ENCODE measurements at regions not wholly inside any gene's neighbourhood (a gene's known extent, or its start where the extent isn't known, plus 50 kb on each side); places are given as distances from the start of the nearest gene placed in this dataset.
"Not testable (repeated sequence)": the region's sequence is repeated elsewhere in the genome, so short reads cannot be mapped to it uniquely, and the experiment has no call there.

DNA sequence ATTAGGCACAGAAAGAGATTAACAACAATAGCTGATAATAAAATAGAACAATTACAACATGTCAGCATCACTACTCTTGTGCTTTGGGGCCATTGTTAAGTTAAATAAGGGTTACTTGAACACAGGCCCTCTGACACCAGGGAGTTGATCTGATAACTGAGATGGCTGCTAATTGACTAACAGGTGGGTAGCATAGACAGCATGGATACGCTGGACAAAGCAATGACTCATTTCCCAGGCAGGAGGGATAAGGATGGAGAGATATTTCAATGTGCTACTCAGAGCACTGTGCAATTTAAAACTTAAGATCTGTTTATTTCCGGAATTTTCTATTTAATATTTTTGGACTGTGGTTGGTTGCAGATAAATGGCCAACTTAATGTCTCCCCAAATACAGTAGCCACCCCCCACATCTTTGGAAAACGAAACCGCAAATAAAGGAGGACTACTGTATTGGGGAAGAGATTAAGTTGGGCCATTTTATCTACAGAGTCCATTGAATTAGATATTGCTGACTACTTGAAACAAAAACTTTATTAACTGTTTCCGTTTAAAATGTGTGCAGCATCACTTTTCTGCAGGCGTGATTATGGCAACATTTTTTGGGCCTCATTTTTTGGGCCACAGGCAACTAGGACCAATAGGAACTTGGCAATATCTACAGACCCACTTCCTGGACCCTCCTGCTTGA is 200.6 kb upstream of the KLF3 start:
- no peak for DNase-seq (ENCODE audit: low spot score)

DNA sequence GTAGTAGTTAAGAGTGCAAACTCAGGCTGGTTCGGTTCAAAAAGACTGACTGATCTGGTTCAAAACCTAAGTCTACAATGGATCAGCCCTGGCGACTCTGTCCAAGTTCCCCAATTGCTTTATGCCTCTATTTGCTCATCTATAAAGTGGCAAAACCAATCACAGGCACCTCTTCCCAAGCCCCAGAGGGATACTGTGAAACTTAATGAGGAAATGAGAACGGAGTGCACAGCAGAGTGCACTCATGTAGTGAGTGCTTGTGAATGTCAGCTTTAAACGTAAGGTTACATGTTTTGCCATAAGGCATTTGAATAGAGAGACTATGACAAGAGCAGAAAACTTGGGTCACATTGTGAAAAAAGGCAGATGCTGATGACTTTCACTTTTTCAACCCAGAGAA is 199.7 kb upstream of the KLF3 start:
- DNase-seq (ENCODE audit: low spot score), result no peak

DNA sequence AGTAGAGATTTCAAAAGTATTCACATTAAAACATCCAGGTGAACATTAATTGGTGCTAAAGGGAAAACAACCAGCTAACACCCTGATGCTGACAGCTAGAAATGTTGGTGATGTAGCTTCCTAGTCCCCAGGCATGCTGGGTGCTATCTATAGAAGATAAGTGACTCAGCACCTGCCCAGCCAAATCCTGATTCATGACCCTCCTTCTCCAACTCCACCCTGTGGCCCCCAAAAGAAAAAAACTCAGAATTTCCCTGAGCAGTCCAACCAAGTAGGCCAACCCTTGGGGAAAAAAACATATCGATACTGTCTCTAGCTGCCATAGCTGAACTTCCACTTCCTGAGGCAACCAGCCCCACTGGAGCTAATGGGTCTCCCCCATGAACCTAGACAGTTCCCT is 197.6 kb upstream of the KLF3 start:
- no peak for DNase-seq (ENCODE audit: low spot score)

DNA sequence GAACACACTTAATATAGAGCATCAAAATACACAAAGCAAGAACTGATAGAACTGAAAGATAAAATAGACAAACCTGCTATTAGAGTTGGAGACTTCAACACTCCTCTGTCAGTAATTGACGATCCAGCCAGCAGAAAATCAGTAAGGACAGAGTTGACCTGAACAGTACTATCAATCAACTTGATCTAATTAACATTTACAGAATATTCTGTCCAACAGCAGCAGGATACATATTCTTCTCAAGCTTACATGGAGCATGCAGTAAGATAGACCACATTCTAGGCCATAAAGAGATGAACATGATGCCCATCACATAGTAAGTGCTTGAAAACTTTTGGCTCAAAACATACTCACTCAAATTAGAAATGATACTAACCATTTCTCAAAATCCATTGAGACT is 196.7 kb upstream of the KLF3 start:
- no peak for DNase-seq (ENCODE audit: low spot score)

DNA sequence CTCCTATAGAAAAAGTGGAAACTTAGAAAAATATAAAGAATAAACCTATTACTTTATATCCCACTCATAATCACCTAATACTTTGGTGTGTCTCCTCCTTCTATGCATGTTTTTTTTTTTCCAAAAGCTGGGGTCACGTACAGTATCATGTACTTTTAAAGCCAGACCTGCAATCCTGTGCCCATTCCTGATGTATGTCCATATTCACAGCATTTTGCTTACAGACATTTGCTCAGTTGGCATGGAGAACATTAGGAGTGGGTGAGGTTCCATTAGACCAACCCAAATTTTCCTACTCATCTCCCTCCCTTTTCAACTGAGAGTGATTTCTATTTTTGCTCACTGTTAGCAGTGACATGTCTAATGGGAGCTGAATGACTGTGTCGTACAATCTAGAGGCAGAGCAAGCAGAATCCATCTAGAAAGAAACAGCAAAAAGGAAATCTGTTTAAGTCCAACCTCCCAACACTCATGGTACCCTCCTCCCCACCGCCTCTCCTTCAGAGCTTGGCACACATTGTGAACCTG is 195.6 kb upstream of the KLF3 start:
- DNase-seq (ENCODE audit: low spot score), result no peak

DNA sequence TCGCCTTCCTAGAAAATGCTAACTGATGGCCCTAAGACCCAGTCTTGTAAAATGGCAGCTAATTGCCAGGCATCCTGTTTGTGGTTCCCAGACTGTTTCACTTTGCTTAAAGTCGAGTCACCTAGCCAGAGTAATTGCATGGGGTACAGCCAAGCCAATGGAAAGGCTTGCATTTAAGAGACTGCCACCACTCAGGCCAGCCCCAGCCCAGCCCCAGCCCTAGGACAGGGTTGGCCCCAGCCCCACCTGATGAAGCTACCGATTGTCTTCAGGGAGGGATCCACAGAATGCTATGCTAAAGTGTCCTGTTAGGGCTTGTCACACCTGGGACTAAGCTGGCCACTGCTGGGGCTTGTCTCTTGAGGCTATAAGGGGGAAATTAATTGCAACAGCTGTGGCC is 194.6 kb upstream of the KLF3 start:
- no peak for DNase-seq (ENCODE audit: low spot score)

DNA sequence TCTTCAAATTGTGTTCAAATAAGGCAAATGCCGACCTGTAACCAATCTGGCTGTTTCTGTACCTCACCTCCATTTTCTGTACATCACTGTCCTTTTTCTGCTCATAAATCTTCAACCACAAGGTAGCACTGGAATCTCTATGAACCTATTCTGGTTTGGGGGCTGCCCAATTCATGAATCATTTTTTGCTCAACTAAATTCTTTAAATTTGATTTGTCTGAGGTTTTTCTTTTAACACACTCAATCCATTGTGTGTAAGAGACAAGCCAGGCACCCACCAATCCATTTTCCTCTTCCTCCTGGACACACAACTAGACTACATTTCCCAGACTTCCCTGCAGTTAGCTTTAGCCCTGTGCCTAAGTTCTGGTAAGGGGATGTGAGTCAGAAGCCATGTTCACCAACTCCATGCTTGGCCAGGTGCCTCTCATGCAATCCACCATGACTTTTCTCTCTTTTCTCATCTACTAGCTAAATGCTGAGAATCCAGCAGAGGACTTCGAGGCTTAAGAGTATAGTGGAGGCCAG is 193.2 kb upstream of the KLF3 start:
- DNase-seq (ENCODE audit: low spot score), result no peak

DNA sequence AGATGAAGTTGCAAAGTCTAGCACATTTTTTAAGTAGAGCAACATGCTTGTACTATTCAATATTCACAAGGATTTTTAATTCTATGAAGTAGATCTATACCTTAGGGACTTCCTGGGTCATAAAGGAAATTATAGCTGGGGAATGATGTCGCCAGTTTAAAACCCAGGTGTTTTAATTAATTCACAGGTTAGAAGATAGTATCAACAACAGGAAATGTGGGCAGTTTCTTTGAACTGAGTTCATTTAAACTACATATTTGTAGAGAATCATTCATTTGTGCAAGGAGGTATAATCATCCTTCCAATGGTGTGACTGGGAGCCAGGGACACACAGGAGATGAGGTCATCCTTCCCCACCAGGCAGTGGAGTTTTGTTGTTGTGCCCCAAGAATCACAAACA is 181.3 kb upstream of the KLF3 start:
- DNase-seq (ENCODE audit: low spot score), result no peak

DNA sequence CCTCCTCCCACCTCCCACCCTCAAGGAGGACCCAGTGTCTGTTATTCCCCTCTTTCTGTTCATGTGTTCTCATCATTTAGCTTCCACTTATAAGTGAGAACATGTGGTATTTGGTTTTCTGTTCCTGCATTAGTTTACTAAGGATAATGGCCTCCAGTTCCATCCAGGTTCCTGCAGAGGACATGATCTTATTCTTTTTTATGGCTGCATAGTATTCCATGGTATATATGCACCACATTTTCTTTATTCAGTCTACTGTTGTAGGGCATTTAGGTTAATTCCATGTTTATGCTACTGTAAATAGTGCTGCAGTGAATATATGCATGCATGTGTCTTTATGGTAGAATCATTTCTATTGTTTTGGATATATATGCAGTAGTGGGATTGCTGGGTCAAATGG is 180.4 kb upstream of the KLF3 start:
- DNase-seq (ENCODE audit: low spot score), result not testable (repeated sequence)

DNA sequence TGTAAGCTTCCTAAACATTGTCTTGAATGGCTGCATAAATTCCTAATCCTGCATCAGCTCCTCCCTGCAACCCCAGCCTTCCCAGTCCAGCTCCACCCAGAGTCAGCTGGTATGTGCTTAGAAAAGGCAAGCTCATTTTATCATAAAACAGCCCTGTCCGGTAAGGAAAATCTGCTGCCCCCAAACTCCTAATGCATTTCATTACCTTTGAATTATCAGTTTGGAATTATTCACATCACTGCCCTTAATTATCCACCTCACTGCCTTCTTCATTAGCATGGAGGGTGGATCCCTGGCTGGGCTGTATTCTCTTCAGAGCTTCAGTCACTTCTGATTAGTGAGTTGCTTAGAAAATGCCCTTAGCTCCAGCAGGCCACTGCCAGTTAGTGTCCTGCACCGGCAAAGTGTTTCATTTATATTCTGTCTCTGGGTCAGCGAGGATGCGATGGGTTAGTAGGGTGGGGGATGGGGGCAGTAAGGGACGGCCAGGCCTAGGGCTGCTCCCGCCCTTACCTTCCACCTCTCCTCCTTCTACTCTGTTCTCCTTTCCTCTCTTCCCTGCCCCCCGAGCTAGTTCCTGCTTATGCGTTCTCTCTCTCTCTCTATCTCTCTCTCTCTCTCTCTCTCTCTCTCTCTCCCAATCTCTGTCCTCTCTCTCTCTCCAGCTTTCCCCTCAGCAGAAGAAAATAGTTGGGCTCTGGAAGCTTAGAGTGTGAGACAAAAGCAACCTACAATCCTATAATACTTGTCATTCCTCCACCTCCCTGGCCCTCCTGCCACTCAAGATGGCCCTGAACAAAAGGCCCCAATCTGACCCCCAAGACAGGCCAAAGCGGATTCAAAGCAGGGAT is 174.8 kb upstream of the KLF3 start:
- no peak for DNase-seq (ENCODE audit: low spot score)

DNA sequence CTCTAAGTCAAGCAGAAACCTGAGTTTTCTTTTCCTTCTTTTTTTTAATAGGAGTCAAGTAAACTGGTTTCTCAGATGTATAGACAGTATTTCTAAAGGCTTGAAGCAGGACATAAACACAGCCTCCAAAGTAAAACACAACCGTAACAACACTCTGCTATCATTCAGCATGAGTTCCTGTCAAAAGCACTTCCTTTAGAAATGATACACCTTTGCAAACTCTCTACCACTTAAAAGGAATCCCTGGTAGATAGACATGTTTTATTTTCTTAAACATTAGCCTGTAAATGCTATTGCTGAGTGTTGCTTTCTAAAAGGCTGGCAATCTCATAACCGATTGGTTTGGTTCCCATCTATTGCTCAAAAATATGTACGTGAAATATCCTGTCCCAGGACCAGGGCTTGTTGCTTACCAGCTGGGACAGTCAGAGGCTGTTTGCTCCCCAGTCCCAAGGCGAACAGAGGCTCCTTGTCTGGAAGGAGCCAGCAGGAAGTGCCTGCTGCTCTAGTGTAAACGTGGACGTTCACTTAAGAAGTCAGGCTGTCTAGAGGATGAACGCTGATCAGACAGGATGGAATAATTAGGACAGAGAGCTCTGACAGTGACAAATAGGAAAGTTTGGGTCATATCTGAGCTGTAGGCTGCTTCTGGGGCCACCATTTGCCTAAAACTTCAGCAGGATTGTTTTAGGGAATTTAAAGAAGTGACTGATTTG is 173.9 kb upstream of the KLF3 start:
- no peak for DNase-seq (ENCODE audit: low spot score)

DNA sequence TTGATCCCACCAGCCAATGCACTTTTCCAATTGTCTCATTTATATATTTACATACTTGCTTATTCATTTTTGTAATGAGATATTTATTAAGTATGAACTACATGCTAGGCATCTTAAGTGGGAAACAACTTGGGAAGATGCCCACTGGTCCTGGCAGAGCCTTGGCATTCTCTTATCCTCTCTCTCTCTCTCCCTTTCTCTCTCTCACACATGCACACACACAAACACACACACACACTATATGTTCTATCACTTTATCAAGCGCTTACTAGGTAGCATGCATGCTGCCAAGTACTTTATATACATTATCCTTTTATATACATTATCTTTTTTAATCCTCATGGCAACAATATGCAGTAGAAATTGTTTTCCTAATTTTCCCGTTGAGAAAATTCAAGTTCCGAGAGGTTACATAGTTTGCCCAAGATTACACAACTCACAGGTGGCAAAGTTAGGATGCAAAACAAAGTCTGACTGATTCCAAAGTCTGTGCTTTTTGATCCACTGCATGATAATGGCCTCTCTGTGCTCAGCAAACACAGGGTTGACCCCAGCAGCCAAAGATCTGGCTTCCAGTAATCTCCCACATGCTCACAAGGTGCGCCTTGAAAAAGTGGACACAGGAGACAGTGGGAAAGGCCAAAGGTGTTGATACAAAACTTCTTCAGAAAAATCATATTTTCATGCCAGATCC is 173.1 kb upstream of the KLF3 start:
- no peak for DNase-seq (ENCODE audit: low spot score)

DNA sequence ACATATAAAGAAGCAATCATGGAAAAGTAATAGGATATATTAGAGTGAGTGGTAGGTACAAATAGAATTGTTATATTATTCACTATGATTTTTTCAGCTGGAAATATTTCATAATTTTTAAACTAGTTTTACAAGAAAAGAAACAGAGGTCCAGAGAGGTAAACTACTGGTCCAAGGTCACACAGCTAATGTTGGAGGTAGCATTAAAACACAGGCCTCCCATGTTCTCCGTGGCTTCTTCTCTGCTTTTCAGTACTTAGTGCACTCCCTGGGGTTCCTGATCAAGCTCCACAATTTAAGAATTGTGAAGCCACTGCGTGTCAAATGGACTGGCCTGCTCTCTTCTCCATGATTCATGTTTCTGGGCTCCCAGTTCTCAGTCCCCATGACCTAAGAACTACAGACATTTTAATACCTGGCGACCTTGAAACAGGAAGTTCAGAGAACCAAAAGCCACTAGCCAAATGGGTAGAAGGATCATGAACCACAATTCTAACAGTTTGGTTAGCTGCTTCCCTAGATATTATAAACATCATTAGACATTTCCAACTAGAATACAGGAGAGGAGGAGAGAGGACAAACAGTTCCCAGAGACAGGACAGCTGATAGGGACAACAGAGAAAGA is 172.0 kb upstream of the KLF3 start:
- DNase-seq (ENCODE audit: low spot score), result no peak

DNA sequence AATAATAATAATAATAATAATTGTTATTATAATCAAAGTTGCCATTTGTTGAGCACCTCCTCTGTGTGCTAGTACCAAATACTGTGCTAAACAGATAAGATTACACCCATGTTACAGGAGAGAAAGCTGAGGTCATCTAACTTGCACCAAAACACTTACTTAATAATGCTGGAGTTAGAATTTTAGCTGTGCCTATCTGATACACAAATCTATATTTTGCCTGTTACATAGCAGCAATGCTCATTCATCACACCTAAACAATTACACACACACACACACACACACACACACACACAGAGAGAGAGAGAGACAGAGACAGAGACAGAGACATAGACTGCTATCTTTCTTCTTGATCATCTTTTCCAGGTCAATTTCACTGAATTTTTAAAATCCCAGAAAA is 170.9 kb upstream of the KLF3 start:
- no peak for DNase-seq (ENCODE audit: low spot score)

DNA sequence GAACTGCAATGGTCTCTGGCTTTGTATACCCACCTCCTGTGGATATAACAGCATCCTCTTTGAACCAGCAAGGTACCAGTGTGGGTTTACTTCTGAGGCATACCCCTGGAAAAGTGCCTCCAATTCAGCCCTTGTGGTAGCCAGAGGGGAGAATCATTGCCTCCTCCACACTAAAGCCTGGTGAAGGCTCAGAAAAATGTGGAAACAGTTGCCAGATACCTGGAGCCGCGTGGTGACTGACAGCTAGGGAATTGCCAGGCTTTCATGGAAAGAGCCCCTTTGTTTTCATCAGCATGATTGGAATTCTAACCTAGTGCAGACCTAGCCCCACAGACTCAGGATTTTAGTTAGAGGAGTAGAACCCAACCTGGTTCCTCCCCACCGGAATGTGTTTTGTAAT is 168.6 kb upstream of the KLF3 start:
- no peak for DNase-seq (ENCODE audit: low spot score)

DNA sequence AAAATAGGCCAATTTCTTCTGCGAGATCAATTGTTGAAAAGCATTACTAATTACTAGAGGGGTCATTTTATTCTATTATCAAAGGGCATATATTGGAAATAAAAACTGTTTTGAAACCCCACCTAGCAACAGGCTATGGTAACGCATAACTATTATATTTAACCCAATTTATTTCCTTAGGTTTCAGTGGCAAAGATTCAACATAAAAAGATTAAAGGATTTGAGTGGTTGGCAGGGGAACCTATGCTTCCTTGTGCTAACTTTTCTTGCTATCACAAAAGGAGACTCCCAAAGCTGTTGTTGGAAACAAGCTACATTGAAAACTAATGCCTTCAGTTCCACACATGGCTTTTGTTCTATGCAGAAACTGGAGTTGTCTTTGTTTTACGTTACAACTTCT is 166.9 kb upstream of the KLF3 start:
- DNase-seq (ENCODE audit: low spot score), result no peak

DNA sequence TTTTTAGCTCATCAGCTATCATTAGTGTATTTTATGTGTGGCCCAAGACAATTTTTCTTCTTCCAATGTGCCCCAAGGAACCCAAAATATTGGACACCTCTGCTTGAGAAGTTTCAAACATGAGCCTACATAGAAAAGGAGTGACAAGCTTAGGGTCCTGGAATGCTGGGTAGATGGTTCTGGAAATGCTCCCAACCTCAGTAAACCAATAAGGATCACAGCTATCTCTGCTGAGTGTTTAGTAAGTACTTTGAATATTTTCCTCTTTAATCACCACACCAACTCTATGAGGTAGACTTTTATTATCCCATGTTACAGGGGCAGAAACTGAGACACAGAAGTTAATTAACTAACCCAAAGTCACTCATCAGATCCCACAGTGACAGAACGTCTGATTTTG is 164.9 kb upstream of the KLF3 start:
- no peak for DNase-seq (ENCODE audit: low spot score)

DNA sequence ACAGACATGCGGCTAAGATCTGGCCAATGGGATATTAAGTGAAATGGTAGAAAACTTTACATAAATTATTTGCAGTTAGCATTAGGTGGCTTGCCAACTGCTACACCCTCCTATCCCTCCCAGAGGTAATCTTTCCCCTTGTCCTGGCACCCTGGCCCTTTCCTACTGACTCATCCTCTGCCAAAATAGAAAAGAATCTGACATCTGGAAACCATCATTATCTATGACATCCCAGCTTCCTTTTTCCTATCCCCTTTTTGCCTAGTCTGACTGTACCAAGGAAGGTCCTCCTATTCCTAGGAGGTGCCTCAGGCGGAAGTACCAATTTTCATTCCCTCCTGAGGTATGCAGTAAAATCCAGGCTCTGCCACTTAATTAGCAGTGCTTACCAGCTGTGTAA is 163.6 kb upstream of the KLF3 start:
- no peak for DNase-seq (ENCODE audit: low spot score)

DNA sequence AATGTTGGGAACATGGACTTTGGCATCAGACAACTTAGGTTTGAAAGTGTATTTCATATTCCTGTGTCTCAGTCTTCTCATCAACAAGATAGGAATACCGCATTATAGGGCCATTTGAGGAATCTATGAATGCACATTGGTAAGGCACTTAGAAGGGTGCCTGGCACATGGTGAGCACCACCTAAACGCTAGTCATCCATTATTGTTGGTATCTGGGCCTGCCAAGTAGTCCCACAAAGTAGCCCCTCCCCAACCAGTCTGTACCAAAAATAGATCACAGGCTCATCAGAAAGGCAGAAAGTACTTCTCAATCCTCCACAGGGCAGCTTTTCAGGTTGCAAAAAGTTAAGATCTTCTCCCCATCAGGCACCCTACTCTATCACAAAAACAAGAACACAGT is 162.3 kb upstream of the KLF3 start:
- DNase-seq (ENCODE audit: low spot score), result no peak

DNA sequence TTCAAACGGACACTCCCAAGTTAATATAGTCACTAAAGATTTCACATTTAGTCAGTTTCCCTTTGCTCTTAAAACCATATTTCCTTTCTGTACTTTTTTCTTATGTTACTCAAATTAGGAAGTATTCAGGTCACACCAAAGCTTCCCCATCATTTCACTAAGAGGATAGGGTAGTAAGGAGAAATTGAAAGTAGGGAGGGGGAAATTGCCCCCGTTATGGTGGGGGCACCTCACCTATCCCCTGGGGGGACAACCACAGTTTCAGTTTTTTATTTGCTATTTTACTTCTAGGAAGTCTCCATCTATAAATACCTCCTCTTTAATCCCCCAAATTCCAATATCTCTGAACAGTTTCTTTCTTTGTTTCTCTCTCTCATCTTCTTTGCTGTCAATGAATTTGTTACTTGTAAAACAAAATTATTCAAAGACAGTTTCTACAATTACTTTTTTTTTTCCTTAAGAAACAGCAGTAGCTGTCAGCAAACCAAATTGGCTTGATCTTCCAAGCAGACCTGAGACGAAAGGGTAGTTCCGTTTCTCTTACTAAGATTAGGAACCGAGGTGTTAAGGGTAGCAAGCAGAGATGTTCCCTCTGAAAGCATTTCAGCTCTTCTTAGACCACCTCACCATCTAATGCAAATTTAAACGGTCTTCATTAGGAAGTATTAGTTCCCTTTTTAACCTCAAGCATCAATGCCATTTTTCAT is 160.2 kb upstream of the KLF3 start:
- no peak for DNase-seq (ENCODE audit: low spot score)
